ENCODE measurements at regions not wholly inside any gene's neighbourhood (a gene's known extent, or its start where the extent isn't known, plus 50 kb on each side); places are given as distances from the start of the nearest gene placed in this dataset.

- Histone ChIP-seq H3K4me1 (no peaks in the 10 kb centered on the region), H3K27ac (no peak overlapping the region), H3K4me3 (no peak overlapping the region), H3K4me2 (no peak overlapping the region), H3K9me3 (no peaks in the 10 kb centered on the region)
- FAIRE-seq, result no peak
- ChIA-PET CTCF (no interaction called here), POLR2A (no interaction called here)
- TF ChIP-seq BCL3 (IDR thresholded peaks at IDR 0.05), result no peak
- DNase-seq (ENCODE audit: low read depth in 1 of 2, low spot score in 1 of 2), result no peak
- 16% methylated on average over 5 of the region's 5 CpGs for WGBS (ENCODE audit: missing lambda C conversion rate)
- ATAC-seq, result no peak
Observed at GRCh38 chr22:22406445-22407027, 102.0 kb downstream of the ZNF280B start.

GRCh38 chr22:22407061-22407460, 101.5 kb downstream of the ZNF280B start:
- TF ChIP-seq HOXB5 (CRISPR knock-in tag; IDR thresholded peaks at IDR 0.05) (no peak), HMGXB4 (CRISPR knock-in tag; IDR thresholded peaks at IDR 0.05; ENCODE audit: borderline replicate concordance) (no peak), RNF2 (IDR thresholded peaks at IDR 0.05; ENCODE audit: borderline replicate concordance, low read depth) (no peak), CBX2 (IDR thresholded peaks at IDR 0.05; ENCODE audit: borderline replicate concordance, low read depth) (no peak), NPAS2 (CRISPR knock-in tag; IDR thresholded peaks at IDR 0.05; ENCODE audit: borderline replicate concordance) (no peak), BCL3 (IDR thresholded peaks at IDR 0.05) (no peak), RFX5 (IDR thresholded peaks at IDR 0.05) (no peak), PBX3 (IDR thresholded peaks at IDR 0.05) (no peak), HOXB13 (CRISPR knock-in tag; IDR thresholded peaks at IDR 0.05; ENCODE audit: low read depth) (no peak), ZFP36 (IDR thresholded peaks at IDR 0.05; ENCODE audit: borderline replicate concordance, partially characterized antibody) (no peak), HDAC2 (IDR thresholded peaks at IDR 0.05) (no peak), NFE2L2 (conservative IDR thresholded peaks at IDR 0.05; ENCODE audit: low read length) (no peak), ELK1 (IDR thresholded peaks at IDR 0.05; ENCODE audit: low read depth, low read length) (no peak), ZNF302 (CRISPR knock-in tag; IDR thresholded peaks at IDR 0.05) (no peak), SMC3 (IDR thresholded peaks at IDR 0.05) (no peak), TP53 (CRISPR knock-in tag; IDR thresholded peaks at IDR 0.05) (no peak), EHF (CRISPR knock-in tag; IDR thresholded peaks at IDR 0.05) (no peak), HEYL (CRISPR knock-in tag; IDR thresholded peaks at IDR 0.05) (no peak)
- DNase-seq (ENCODE audit: low read depth in 1 of 2, low spot score in 1 of 2), result no peak
- 0% methylated on average over 2 of the region's 5 CpGs for WGBS (ENCODE audit: missing lambda C conversion rate)
- H3K4me3 ChIP-seq, result no peak overlapping the region
- H3K27ac ChIP-seq, result no peak overlapping the region
- H3K4me2 ChIP-seq, result no peak overlapping the region
- ChIA-PET POLR2A (no interaction called here), CTCF (no interaction called here)
- no peak for ATAC-seq
- H3K4me1 ChIP-seq, result no peaks in the 10 kb centered on the region
- no peak for FAIRE-seq
- no peaks in the 10 kb centered on the region for H3K9me3 ChIP-seq

Data from A549 (cell line).